ENCODE measurements at regions not wholly inside any gene's neighbourhood (a gene's known extent, or its start where the extent isn't known, plus 50 kb on each side); places are given as distances from the start of the nearest gene placed in this dataset.
"Not testable (repeated sequence)": the region's sequence is repeated elsewhere in the genome, so short reads cannot be mapped to it uniquely, and the experiment has no call there.

DNA sequence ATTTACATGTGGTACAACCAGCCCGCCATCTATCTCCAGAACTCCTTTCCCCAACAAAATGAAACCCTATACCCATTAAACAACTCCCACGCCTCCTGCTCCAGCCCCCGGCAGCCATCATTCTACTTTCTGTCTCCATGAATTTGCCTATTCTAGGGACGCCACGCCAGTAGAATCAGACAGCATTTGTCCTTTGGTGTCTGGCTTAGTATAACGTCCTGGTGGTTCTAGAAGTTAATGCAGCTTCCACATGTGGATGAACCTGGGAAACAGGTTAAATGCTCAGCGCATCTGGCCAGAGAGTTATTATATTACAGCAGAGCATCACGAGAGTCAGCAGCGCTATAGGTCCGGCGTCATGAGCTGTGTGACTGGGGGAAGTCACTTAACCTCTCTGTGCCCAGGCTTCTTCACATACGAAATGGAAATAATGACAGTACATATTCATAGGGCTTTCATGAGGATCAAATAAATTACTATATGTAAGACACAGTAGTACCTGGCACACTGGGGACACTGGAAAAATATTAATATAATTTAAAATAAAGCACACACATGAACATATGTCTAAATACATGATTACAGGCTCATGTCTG is 178.7 kb upstream of the TAB2 start:
- no peak for DNase-seq
- Mint-ChIP-seq H3K4me1 (ENCODE audit: low read depth in 2 of 2) (peaks cover 14 to 24% of the 10 kb centered on the region in 2 donors), H3K4me3 (peak overlapping the region in 1 of 2 donors; percentile 11), H3K9me3 (no peaks in the 10 kb centered on the region), H3K27ac (peak overlapping the region; percentile 54 to 98), H3K36me3 (ENCODE audit: insufficient read depth) (peaks cover 3% of the 10 kb centered on the region), H3K27me3 (no peaks in the 10 kb centered on the region)
- ATAC-seq (replicated peaks), result no peak

- ATAC-seq (replicated peaks) (no peak), DNase-seq (no peak)
- no peaks in the 10 kb centered on the region for H3K27me3 Mint-ChIP-seq
- H3K4me3 Mint-ChIP-seq, result peak overlapping the region; percentile 53 to 66
- no peaks in the 10 kb centered on the region for H3K9me3 Mint-ChIP-seq
- H3K4me1 Mint-ChIP-seq (ENCODE audit: low read depth in 2 of 2), result peaks cover 14 to 24% of the 10 kb centered on the region in 2 donors
- peaks cover 3% of the 10 kb centered on the region for H3K36me3 Mint-ChIP-seq (ENCODE audit: insufficient read depth)
- H3K27ac Mint-ChIP-seq, result peak overlapping the region; percentile 96 to 98
Measured at GRCh38 chr6:149139782-149140136, 177.8 kb upstream of the TAB2 start.

DNA sequence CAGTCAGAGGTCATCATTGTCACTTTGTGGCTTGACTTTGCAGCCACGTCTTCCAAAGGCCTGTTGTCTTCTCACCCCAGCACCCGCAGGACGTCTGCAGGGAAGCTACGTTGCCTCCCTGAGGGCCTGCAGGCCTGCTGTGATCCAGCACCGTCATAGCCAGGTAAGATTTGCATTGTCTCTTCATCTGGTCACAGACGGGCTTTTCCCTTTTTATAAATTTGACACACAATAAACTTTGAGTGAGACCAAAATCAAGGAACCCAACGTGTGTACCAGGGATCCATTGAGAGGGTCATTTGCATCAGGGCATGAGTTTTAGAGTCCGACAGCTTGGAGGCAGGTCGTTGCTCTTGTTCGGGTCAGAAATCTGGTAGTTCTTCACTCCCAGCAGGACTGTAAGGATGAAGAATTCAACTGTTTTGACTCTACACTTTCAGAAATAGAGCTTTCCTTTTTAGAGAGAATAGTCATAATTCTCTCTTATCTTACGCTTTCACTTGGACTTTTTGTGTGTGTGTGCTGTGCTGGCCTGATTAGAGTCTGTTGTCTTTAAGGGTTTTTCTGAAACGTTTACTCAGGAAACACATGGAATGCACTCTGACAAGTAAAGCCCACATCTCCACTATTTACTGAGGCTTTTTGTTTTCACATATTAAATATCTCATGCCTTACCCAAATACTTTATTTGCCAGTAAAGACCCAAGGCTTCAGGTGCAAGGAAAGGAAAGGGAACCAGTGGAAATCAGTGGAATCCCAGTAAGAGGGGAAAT is 177.2 kb upstream of the TAB2 start:
- peak overlapping the region; percentile 53 to 66 for H3K4me3 Mint-ChIP-seq
- DNase-seq (peak; percentile 32 to 50 (median 38)), ATAC-seq (replicated peaks) (peak; percentile 84)
- H3K4me1 Mint-ChIP-seq (ENCODE audit: low read depth in 2 of 2), result peaks cover 14 to 24% of the 10 kb centered on the region in 2 donors
- H3K9me3 Mint-ChIP-seq, result no peaks in the 10 kb centered on the region
- H3K27ac Mint-ChIP-seq, result peak overlapping the region; percentile 96 to 98
- no peaks in the 10 kb centered on the region for H3K27me3 Mint-ChIP-seq
- peaks cover 3% of the 10 kb centered on the region for H3K36me3 Mint-ChIP-seq (ENCODE audit: insufficient read depth)

- ATAC-seq (replicated peaks) (peak; percentile 79), DNase-seq (no peak)
- no peaks in the 10 kb centered on the region for H3K27me3 Mint-ChIP-seq
- peaks cover 17 to 24% of the 10 kb centered on the region in 2 donors for H3K4me1 Mint-ChIP-seq (ENCODE audit: low read depth in 2 of 2)
- H3K36me3 Mint-ChIP-seq (ENCODE audit: insufficient read depth), result peaks cover 3% of the 10 kb centered on the region
- H3K4me3 Mint-ChIP-seq, result peak overlapping the region; percentile 53 to 66
- no peaks in the 10 kb centered on the region for H3K9me3 Mint-ChIP-seq
- H3K27ac Mint-ChIP-seq, result peak overlapping the region; percentile 96 to 98
Measured at GRCh38 chr6:149140910-149141290, 176.6 kb upstream of the TAB2 start.

GRCh38 chr6:149142924-149143429 is 174.5 kb upstream of the TAB2 start:
- Mint-ChIP-seq H3K27me3 (no peaks in the 10 kb centered on the region), H3K36me3 (ENCODE audit: insufficient read depth) (peaks cover 3% of the 10 kb centered on the region), H3K4me3 (no peak overlapping the region), H3K27ac (peak overlapping the region in 1 of 2 donors; percentile 25), H3K4me1 (ENCODE audit: low read depth in 2 of 2) (peaks cover 29 to 42% of the 10 kb centered on the region in 2 donors), H3K9me3 (peaks cover 0 to 2% of the 10 kb centered on the region in 2 donors)
- DNase-seq (no peak), ATAC-seq (replicated peaks) (no peak)

DNA sequence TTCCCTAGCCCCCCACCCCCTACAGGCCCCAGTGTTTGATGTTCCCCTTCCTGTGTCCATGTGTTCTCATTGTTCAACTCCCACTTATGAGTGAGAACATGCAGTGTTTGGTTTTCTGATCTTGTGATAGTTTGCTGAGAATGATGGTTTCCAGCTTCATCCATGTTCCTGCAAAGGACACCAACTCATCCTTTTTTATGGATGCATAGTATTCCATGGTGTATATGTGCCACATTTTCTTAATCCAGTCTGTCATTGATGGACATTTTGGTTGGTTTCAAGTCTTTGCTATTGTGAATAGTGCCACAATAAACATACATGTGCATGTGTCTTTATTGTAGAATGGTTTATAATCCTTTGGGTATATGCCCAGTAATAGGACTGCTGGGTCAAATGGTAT is 171.7 kb upstream of the TAB2 start:
- DNase-seq; H3K27me3 Mint-ChIP-seq; H3K9me3 Mint-ChIP-seq; H3K36me3 Mint-ChIP-seq (ENCODE audit: insufficient read depth); ATAC-seq (replicated peaks): not testable (repeated sequence)
- H3K4me1 Mint-ChIP-seq (ENCODE audit: low read depth in 2 of 2), result peaks cover 25 to 42% of the 10 kb centered on the region in 2 donors
- peak overlapping the region in 1 of 2 donors; percentile 13 for H3K4me3 Mint-ChIP-seq
- H3K27ac Mint-ChIP-seq, result peak overlapping the region in 1 of 2 donors; percentile 90

DNA sequence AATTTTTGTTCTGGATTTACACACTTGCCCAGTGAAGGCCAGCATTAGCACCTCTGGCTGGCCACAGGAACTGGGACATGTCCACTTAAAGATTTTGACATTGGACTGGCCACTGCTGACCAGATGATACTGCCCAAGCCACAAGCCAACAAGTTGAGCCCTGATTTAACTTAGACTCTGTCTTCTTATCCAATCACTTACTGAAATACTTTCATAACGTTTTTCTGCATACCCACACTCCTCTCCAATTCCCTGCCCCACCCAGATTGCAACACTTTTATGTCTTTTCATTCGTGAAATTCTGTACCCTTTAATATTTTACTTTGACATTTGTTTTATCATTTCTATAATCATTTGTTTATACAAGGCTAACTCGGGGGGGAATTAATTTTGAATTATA is 170.3 kb upstream of the TAB2 start:
- peak overlapping the region; percentile 13 to 31 for H3K4me3 Mint-ChIP-seq
- H3K4me1 Mint-ChIP-seq (ENCODE audit: low read depth in 2 of 2), result peaks cover 28 to 42% of the 10 kb centered on the region in 2 donors
- H3K9me3 Mint-ChIP-seq, result peaks cover 2 to 5% of the 10 kb centered on the region in 2 donors
- no peak for DNase-seq
- no peaks in the 10 kb centered on the region for H3K36me3 Mint-ChIP-seq (ENCODE audit: insufficient read depth)
- ATAC-seq (replicated peaks), result no peak
- peak overlapping the region; percentile 76 to 90 for H3K27ac Mint-ChIP-seq
- no peaks in the 10 kb centered on the region for H3K27me3 Mint-ChIP-seq

- Mint-ChIP-seq H3K27ac (peak overlapping the region; percentile 76 to 90), H3K9me3 (peaks cover 2 to 5% of the 10 kb centered on the region in 2 donors), H3K36me3 (ENCODE audit: insufficient read depth) (no peaks in the 10 kb centered on the region), H3K4me3 (peak overlapping the region; percentile 1 to 13), H3K27me3 (no peaks in the 10 kb centered on the region), H3K4me1 (ENCODE audit: low read depth in 2 of 2) (peaks cover 33 to 51% of the 10 kb centered on the region in 2 donors)
- ATAC-seq (replicated peaks), result peak; percentile 94
- peak; percentile 12 to 22 (median 14) for DNase-seq
Measured at GRCh38 chr6:149147938-149148718, 169.4 kb upstream of the TAB2 start.

DNA sequence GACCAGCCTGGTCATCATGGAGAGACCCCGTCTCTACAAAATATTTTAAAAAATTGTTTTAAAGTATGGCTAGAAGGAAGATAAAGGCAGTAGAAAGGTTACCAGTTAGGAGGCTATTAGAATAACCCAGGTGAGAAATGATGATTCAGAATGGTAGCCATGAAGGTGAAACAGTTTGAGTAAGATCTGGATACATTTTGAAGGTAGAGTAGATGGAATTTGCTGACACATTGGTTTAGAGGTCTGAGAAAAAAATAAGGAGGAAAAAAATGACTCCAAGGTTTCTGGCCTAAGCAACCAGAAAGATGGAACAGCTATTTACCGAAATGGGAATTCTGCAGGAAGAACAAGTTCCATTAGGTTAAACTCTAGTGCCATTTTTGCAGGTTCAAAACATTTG is 167.9 kb upstream of the TAB2 start:
- DNase-seq (no peak), ATAC-seq (replicated peaks) (no peak)
- Mint-ChIP-seq H3K9me3 (peaks cover 2 to 5% of the 10 kb centered on the region in 2 donors), H3K4me3 (no peak overlapping the region), H3K27me3 (no peaks in the 10 kb centered on the region), H3K27ac (peak overlapping the region; percentile 76 to 90), H3K4me1 (ENCODE audit: low read depth in 2 of 2) (peaks cover 45 to 64% of the 10 kb centered on the region in 2 donors), H3K36me3 (ENCODE audit: insufficient read depth) (no peaks in the 10 kb centered on the region)

DNA sequence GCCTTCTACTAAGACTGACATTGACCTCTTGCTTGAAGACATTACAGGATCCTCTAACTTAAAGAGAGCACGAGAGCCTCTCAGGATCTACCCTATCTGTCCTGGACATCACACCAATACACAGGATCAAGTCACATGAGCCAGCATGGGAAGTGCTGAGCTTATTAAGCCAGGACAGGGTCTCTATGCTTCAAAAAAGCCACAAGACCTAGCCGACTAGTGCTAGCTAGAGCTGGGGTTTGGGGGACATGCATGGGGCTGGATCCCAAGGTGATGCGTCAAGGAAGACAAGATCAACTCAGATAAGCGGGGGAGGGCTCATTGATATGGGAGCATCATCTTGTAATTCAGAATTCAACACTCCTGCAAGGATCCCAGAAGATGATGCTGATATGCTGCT is 167.2 kb upstream of the TAB2 start:
- H3K27ac Mint-ChIP-seq, result peak overlapping the region; percentile 76 to 90
- H3K4me3 Mint-ChIP-seq, result no peak overlapping the region
- DNase-seq (no peak), ATAC-seq (replicated peaks) (no peak)
- H3K9me3 Mint-ChIP-seq, result peaks cover 2 to 5% of the 10 kb centered on the region in 2 donors
- H3K4me1 Mint-ChIP-seq (ENCODE audit: low read depth in 2 of 2), result peaks cover 46 to 68% of the 10 kb centered on the region in 2 donors
- H3K27me3 Mint-ChIP-seq, result no peaks in the 10 kb centered on the region
- H3K36me3 Mint-ChIP-seq (ENCODE audit: insufficient read depth), result no peaks in the 10 kb centered on the region

DNA sequence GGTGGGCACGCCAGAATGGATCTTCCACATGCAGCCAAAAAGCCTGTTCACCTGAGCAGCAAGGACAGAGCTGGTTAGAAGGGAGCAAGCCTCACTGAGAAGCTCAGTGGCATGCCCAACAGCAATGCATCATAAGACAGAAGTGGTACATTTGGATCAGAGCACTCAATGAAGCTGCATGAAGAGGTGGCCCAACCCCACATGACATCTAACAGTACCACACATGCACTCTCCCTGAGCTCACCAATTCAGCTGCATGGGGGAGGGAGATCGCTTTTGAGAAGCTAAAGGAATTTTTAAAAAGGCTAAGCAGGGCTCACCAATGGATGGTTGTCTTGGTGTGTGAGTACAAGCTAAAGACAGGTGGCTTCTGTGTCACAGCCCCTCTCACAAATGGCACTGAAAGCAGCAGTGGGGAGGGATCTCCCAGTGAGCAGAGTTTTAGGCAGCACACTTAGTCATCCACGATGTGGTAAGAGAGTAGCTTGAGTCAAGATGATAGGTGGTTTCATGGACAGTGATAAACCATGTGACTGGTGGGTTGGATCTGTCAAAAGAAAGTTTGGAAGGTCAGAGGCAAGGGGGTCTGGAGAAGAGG is 166.6 kb upstream of the TAB2 start:
- no peak for DNase-seq
- no peak for ATAC-seq (replicated peaks)
- peak overlapping the region in 1 of 2 donors; percentile 76 for H3K27ac Mint-ChIP-seq
- no peak overlapping the region for H3K4me3 Mint-ChIP-seq
- H3K4me1 Mint-ChIP-seq (ENCODE audit: low read depth in 2 of 2), result peaks cover 43 to 68% of the 10 kb centered on the region in 2 donors
- H3K36me3 Mint-ChIP-seq (ENCODE audit: insufficient read depth), result no peaks in the 10 kb centered on the region
- H3K9me3 Mint-ChIP-seq, result peaks cover 2 to 5% of the 10 kb centered on the region in 2 donors
- no peaks in the 10 kb centered on the region for H3K27me3 Mint-ChIP-seq

DNA sequence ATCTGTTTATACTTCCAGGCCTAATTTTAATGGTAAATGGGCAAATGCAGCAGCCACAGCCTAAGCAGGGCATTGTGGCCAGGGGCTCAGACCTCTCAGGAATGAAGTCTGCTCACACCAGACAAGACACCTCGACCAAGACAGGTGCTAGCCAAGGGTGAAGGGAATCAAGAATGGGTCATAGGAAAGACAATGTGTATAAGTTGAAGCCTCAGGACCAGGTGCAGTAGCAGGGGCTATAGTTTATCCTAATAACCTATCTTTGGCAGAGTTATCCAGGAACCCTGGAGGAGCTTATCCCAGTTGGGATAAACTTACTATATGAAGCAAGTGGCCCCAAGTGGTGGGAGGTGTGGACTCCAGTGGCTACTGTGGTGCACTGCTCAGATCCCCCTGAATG is 165.0 kb upstream of the TAB2 start:
- no peaks in the 10 kb centered on the region for H3K36me3 Mint-ChIP-seq (ENCODE audit: insufficient read depth)
- no peak for DNase-seq
- peaks cover 0 to 5% of the 10 kb centered on the region in 2 donors for H3K9me3 Mint-ChIP-seq
- H3K27ac Mint-ChIP-seq, result peak overlapping the region; percentile 88 to 95
- peak overlapping the region in 1 of 2 donors; percentile 11 for H3K4me3 Mint-ChIP-seq
- ATAC-seq (replicated peaks), result no peak
- peaks cover 34 to 54% of the 10 kb centered on the region in 2 donors for H3K4me1 Mint-ChIP-seq (ENCODE audit: low read depth in 2 of 2)
- H3K27me3 Mint-ChIP-seq, result no peaks in the 10 kb centered on the region

DNA sequence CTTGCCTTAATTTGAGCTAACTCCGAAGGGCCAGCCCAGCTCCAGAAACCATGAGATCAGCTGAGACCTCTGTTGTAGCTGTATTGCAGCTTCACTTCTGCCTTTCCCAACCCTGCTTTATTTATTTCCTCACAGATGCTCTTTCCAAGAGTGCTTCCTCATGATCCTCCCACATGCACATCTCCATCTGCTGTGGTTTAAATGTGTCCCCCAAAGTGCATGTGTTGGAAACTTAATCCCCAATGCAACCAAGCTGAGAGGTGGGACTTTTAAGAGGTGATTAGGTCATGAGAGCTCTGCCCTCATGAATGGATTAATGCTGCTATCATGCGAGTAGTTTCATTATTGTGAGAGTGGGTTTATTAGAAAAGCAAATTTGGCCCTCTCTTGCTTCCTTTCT is 164.4 kb upstream of the TAB2 start:
- peaks cover 30 to 49% of the 10 kb centered on the region in 2 donors for H3K4me1 Mint-ChIP-seq (ENCODE audit: low read depth in 2 of 2)
- H3K9me3 Mint-ChIP-seq, result peaks cover 0 to 5% of the 10 kb centered on the region in 2 donors
- DNase-seq (no peak), ATAC-seq (replicated peaks) (no peak)
- H3K4me3 Mint-ChIP-seq, result peak overlapping the region; percentile 52 to 64
- H3K36me3 Mint-ChIP-seq (ENCODE audit: insufficient read depth), result no peaks in the 10 kb centered on the region
- no peaks in the 10 kb centered on the region for H3K27me3 Mint-ChIP-seq
- peak overlapping the region; percentile 88 to 95 for H3K27ac Mint-ChIP-seq

Data from effector memory CD8-positive, alpha-beta T cell (primary cell).